Liver (tissue), 8 donors: ENCODE measurements at regions not wholly inside any gene's neighbourhood (a gene's known extent, or its start where the extent isn't known, plus 50 kb on each side); places are given as distances from the start of the nearest gene placed in this dataset.
A peak's percentile ranks its signal among the peaks of the same experiment; 100 is the strongest.

Experiments used
- DNase-seq: peaks from one replicate; pipeline ENCODE4 v3.0.0-alpha.2; 2017; ENCODE audit warnings: low spot score
- H3K27ac ChIP-seq, 2 donors: one replicate each; pipeline ENCODE4 v1.7.0; 2013; ENCODE audit warnings: inconsistent platforms in 2 of 2, low read length in 2 of 2, control low read depth in 1 of 2, low read depth in 1 of 2, mild to moderate bottlenecking in 1 of 2
- H3K27me3 ChIP-seq, 4 donors: one replicate each; pipeline versions ENCODE4 v1.6.1 to v1.7.0; 2013; ENCODE audit warnings: low read length in 3 of 4, inconsistent platforms in 1 of 4, mild to moderate bottlenecking in 1 of 4, moderate library complexity in 1 of 4; ENCODE audit not compliant: control insufficient read depth in 4 of 4, insufficient read depth in 4 of 4
- H3K36me3 ChIP-seq, 4 donors: one replicate each; pipeline versions ENCODE4 v1.6.1 to v1.7.0; 2013; ENCODE audit warnings: low read length in 3 of 4, mild to moderate bottlenecking in 3 of 4, low read depth in 1 of 4, moderate library complexity in 1 of 4; ENCODE audit not compliant: control insufficient read depth in 4 of 4, insufficient read depth in 3 of 4
- H3K4me1 ChIP-seq, 4 donors: one replicate each; pipeline versions ENCODE4 v1.6.1 to v1.7.0; 2013; ENCODE audit warnings: low read length in 3 of 4, mild to moderate bottlenecking in 3 of 4, moderate library complexity in 1 of 4; ENCODE audit not compliant: control insufficient read depth in 4 of 4, insufficient read depth in 4 of 4
- H3K4me3 ChIP-seq, 3 donors: one replicate each; pipeline versions ENCODE4 v1.6.1 to v1.7.0; 2013; ENCODE audit warnings: low read length in 3 of 3, control low read depth in 1 of 3, low read depth in 1 of 3, mild to moderate bottlenecking in 1 of 3
- H3K9ac ChIP-seq, 2 donors: one replicate each; pipeline ENCODE4 v1.7.0; 2013; ENCODE audit warnings: low read length in 2 of 2, mild to moderate bottlenecking in 2 of 2, moderate library complexity in 2 of 2, control low read depth in 1 of 2, low read depth in 1 of 2
- H3K9me3 ChIP-seq, 4 donors: one replicate each; pipeline versions ENCODE4 v1.6.1 to v1.7.0; 2013; ENCODE audit warnings: low read length in 3 of 4; ENCODE audit not compliant: control insufficient read depth in 4 of 4
- ATF3 ChIP-seq: IDR thresholded peaks from 2 replicates; pipeline ENCODE4 v1.6.1; 2016; ENCODE audit warnings: antibody characterized with exemption
- CTCF ChIP-seq: fragments of 150-350 bp; IDR thresholded peaks from 2 replicates; pipeline ENCODE4 v1.5.1; 2017; ENCODE audit warnings: improper control_type of control experiment, low read depth, low read length; ENCODE audit not compliant: missing input control
- EGR1 ChIP-seq, 2 donors: IDR thresholded peaks; 2 replicates each; pipeline ENCODE4 v1.6.1; 2016 to 2018; ENCODE audit warnings: antibody characterized with exemption in 2 of 2, low read depth in 2 of 2
- GABPA ChIP-seq, 2 donors: IDR thresholded peaks in 1 of 2; conservative IDR thresholded peaks in 1 of 2; 2 replicates each; pipeline ENCODE4 v1.6.1; 2016; ENCODE audit warnings: antibody characterized with exemption in 2 of 2, mild to moderate bottlenecking in 1 of 2, moderate library complexity in 1 of 2
- HNF4A ChIP-seq, 2 donors: conservative IDR thresholded peaks; 2 replicates each; pipeline ENCODE4 v1.6.1; 2016; ENCODE audit warnings: antibody characterized with exemption in 2 of 2, mild to moderate bottlenecking in 2 of 2
- HNF4G ChIP-seq: IDR thresholded peaks from 2 replicates; pipeline ENCODE4 v1.6.1; 2016; ENCODE audit warnings: antibody characterized with exemption
- JUND ChIP-seq, 2 donors: IDR thresholded peaks; 2 replicates each; pipeline ENCODE4 v1.6.1; 2016; ENCODE audit warnings: antibody characterized with exemption in 2 of 2
- MAX ChIP-seq: IDR thresholded peaks from 2 replicates; pipeline ENCODE4 v1.6.1; 2016; ENCODE audit warnings: antibody characterized with exemption
- NR2F2 ChIP-seq: IDR thresholded peaks from 2 replicates; pipeline ENCODE4 v1.6.1; 2016; ENCODE audit warnings: antibody characterized with exemption
- RAD21 ChIP-seq, 2 donors: IDR thresholded peaks; 2 replicates each; pipeline ENCODE4 v1.6.1; 2016; ENCODE audit warnings: antibody characterized with exemption in 2 of 2, mild to moderate bottlenecking in 2 of 2
- REST ChIP-seq: IDR thresholded peaks from 2 replicates; pipeline ENCODE4 v1.6.1; 2016; ENCODE audit warnings: antibody characterized with exemption, mild to moderate bottlenecking
- RXRA ChIP-seq, 2 donors: IDR thresholded peaks; 2 replicates each; pipeline ENCODE4 v1.6.1; 2017 to 2018; ENCODE audit warnings: antibody characterized with exemption in 2 of 2, mild to moderate bottlenecking in 1 of 2
- SP1 ChIP-seq: IDR thresholded peaks from 2 replicates; pipeline ENCODE4 v1.6.1; 2018; ENCODE audit warnings: antibody characterized with exemption, mild to moderate bottlenecking
- YY1 ChIP-seq: IDR thresholded peaks from 2 replicates; pipeline ENCODE4 v1.6.1; 2016; ENCODE audit warnings: antibody characterized with exemption, mild to moderate bottlenecking
- WGBS: extraction: QIAGEN DNeasy Blood & Tissue Kit; methylation state at CpG from one replicate; pipeline ENCODE4 v1.1.7; 2013; 5-methylcytosine and 5-hydroxymethylcytosine counted together
- donor health status: healthy.
- donor health status: healthy.
- donor health status: healthy.
- donor health status: healthy.
- donor health status: healthy.

GRCh38 chr4:18935659-18936345, 914.2 kb upstream of the LCORL start:
- Histone ChIP-seq H3K9me3 (no peaks in the 10 kb centered on the region), H3K27me3 (no peaks in the 10 kb centered on the region), H3K27ac (no peak overlapping the region), H3K4me1 (no peaks in the 10 kb centered on the region), H3K9ac (no peak overlapping the region), H3K36me3 (no peaks in the 10 kb centered on the region), H3K4me3 (no peak overlapping the region)
- no peak for TF ChIP-seq HNF4G
- no peak for TF ChIP-seq JUND (IDR thresholded peaks at IDR 0.05)
- no peak for TF ChIP-seq EGR1 (IDR thresholded peaks at IDR 0.05; ENCODE audit: low read depth in 2 of 2)
- TF ChIP-seq CTCF: no peak
- no peak for TF ChIP-seq YY1
- DNase-seq: no peak
- 41% methylated on average over 7 of the region's 7 CpGs for WGBS

- H3K9ac ChIP-seq: no peak overlapping the region
- no peak for TF ChIP-seq REST
- peak; percentile 45 to 50 for TF ChIP-seq RAD21 (IDR thresholded peaks at IDR 0.05)
- no peaks in the 10 kb centered on the region for H3K4me1 ChIP-seq
- H3K27me3 ChIP-seq: no peaks in the 10 kb centered on the region
- no peak for DNase-seq
- H3K27ac ChIP-seq: no peak overlapping the region
- H3K9me3 ChIP-seq: no peaks in the 10 kb centered on the region
- H3K36me3 ChIP-seq: no peaks in the 10 kb centered on the region
- no peak overlapping the region for H3K4me3 ChIP-seq
- 40% methylated on average over 4 of the region's 4 CpGs for WGBS
Observed at GRCh38 chr4:18934197-18934596, 912.6 kb upstream of the LCORL start.

GRCh38 chr4:18932730-18933339, 911.3 kb upstream of the LCORL start:
- no peak for DNase-seq
- Histone ChIP-seq H3K27me3 (no peaks in the 10 kb centered on the region), H3K4me3 (no peak overlapping the region), H3K36me3 (no peaks in the 10 kb centered on the region), H3K27ac (no peak overlapping the region), H3K9me3 (no peaks in the 10 kb centered on the region), H3K9ac (no peak overlapping the region), H3K4me1 (no peaks in the 10 kb centered on the region)
- WGBS: 71% methylated on average over 1 of the region's 1 CpG
- TF ChIP-seq MAX (no peak), YY1 (no peak), JUND (IDR thresholded peaks at IDR 0.05) (no peak), NR2F2 (no peak), RAD21 (IDR thresholded peaks at IDR 0.05) (no peak), HNF4A (conservative IDR thresholded peaks at IDR 0.05) (no peak), EGR1 (IDR thresholded peaks at IDR 0.05; ENCODE audit: low read depth in 2 of 2) (no peak), RXRA (IDR thresholded peaks at IDR 0.05) (no peak), ATF3 (no peak), REST (no peak), GABPA (IDR thresholded peaks at IDR 0.05 in 1 of 2, conservative IDR thresholded peaks at IDR 0.05 in 1 of 2) (no peak), SP1 (no peak)
